HG03139 (cell line): ENCODE measurements at regions not wholly inside any gene's neighbourhood (a gene's known extent, or its start where the extent isn't known, plus 50 kb on each side); places are given as distances from the start of the nearest gene placed in this dataset.
"Not testable (repeated sequence)": the region's sequence is repeated elsewhere in the genome, so short reads cannot be mapped to it uniquely, and the experiment has no call there.

Source experiments
- ATAC-seq: cut with Tn5 transposase; IDR thresholded peaks from one replicate; pipeline ENCODE4 v1.9.1; 2021; ENCODE audit not compliant: unreplicated experiment

- ATAC-seq, result no peak
These were observed 59.2 kb downstream of the EMX2 start for GRCh38 chr10:117601716-117602115.

GRCh38 chr10:117603081-117603480, 60.5 kb downstream of the EMX2 start:
- no peak for ATAC-seq

GRCh38 chr10:117603726-117604125, 61.2 kb downstream of the EMX2 start:
- no peak for ATAC-seq

- ATAC-seq, result no peak
These were observed 66.7 kb downstream of the EMX2 start for GRCh38 chr10:117609095-117609795.

GRCh38 chr10:117609796-117610170, 67.2 kb downstream of the EMX2 start:
- ATAC-seq, result no peak

- no peak for ATAC-seq
These were observed 67.8 kb downstream of the EMX2 start for GRCh38 chr10:117610321-117610720.

GRCh38 chr10:117612113-117612512, 69.6 kb downstream of the EMX2 start:
- ATAC-seq, result no peak

- no peak for ATAC-seq
These were observed 73.1 kb downstream of the EMX2 start for GRCh38 chr10:117615649-117616048.

- no peak for ATAC-seq
These were observed 73.6 kb downstream of the EMX2 start for GRCh38 chr10:117616179-117616578.

GRCh38 chr10:117617086-117617485, 74.5 kb downstream of the EMX2 start:
- ATAC-seq, result no peak

GRCh38 chr10:117617659-117618058, 75.1 kb downstream of the EMX2 start:
- ATAC-seq, result no peak

- ATAC-seq, result no peak
These were observed 76.7 kb downstream of the EMX2 start for GRCh38 chr10:117619223-117619622.

GRCh38 chr10:117619707-117620405, 77.3 kb downstream of the EMX2 start:
- no peak for ATAC-seq

- ATAC-seq, result no peak
These were observed 78.7 kb downstream of the EMX2 start for GRCh38 chr10:117621196-117621595.

- no peak for ATAC-seq
These were observed 79.4 kb downstream of the EMX2 start for GRCh38 chr10:117621795-117622420.

GRCh38 chr10:117622471-117623184, 80.1 kb downstream of the EMX2 start:
- ATAC-seq, result no peak

GRCh38 chr10:117626228-117626627, 83.7 kb downstream of the EMX2 start:
- no peak for ATAC-seq

- ATAC-seq, result no peak
These were observed 85.0 kb downstream of the EMX2 start for GRCh38 chr10:117627561-117627960.

- not testable (repeated sequence) for ATAC-seq
These were observed 87.2 kb downstream of the EMX2 start for GRCh38 chr10:117629717-117630116.

GRCh38 chr10:117631276-117632145, 89.0 kb downstream of the EMX2 start:
- no peak for ATAC-seq

- ATAC-seq, result no peak
These were observed 89.9 kb downstream of the EMX2 start for GRCh38 chr10:117632406-117632805.
